H1 (cell line): ENCODE measurements at regions not wholly inside any gene's neighbourhood (a gene's known extent, or its start where the extent isn't known, plus 50 kb on each side); places are given as distances from the start of the nearest gene placed in this dataset.

Experiments used
- CTCF ChIA-PET: fragments of 300-600 bp; sonication (Branson Sonifier 250); formaldehyde crosslinking; loops from one replicate; lab custom pipeline; 2021; ENCODE audit not compliant: partially characterized antibody; lab: Charles Lee
- POLR2A ChIA-PET: fragments of 300-600 bp; sonication (Branson Sonifier 250); formaldehyde crosslinking; loops from one replicate; lab custom pipeline; 2021; ENCODE audit warnings: inconsistent platforms; ENCODE audit not compliant: partially characterized antibody; lab: Charles Lee
- DNase-seq, 2 experiments: peaks; one replicate each; pipeline versions ENCODE4 v3.0.0 to v3.0.0-alpha.2; 2010 to 2022; ENCODE audit warnings: low spot score in 2 of 2, low read depth in 1 of 2, mixed read lengths in 1 of 2
- FAIRE-seq: peaks from 2 replicates; lab custom pipeline; 2011; peaks lifted over from hg19 to GRCh38; lab: Jason Lieb, UNC
- H2AFZ ChIP-seq: 2 replicates; pipeline ENCODE4 v1.8.1; 2012; ENCODE audit warnings: low read length, inconsistent platforms
- H2AK5ac ChIP-seq: 2 replicates; pipeline ENCODE4 v1.6.1; 2013; ENCODE audit warnings: low read depth, low read length
- H2BK120ac ChIP-seq: replicated peaks from 2 replicates; pipeline ENCODE3; 2013; ENCODE audit warnings: low read depth, low read length, inconsistent platforms
- H2BK12ac ChIP-seq: 2 replicates; pipeline ENCODE4 v1.6.1; 2013; ENCODE audit warnings: low read depth, low read length
- H2BK15ac ChIP-seq: 2 replicates; pipeline ENCODE4 v1.6.1; 2013; ENCODE audit warnings: low read length
- H2BK20ac ChIP-seq: 2 replicates; pipeline ENCODE4 v1.6.1; 2013; ENCODE audit warnings: low read length
- H2BK5ac ChIP-seq: 2 replicates; pipeline ENCODE4 v1.6.1; 2013; ENCODE audit warnings: low read depth, low read length
- H3K14ac ChIP-seq: 2 replicates; pipeline ENCODE4 v1.6.1; 2013; ENCODE audit warnings: inconsistent platforms; ENCODE audit not compliant: insufficient read length
- H3K18ac ChIP-seq: 2 replicates; pipeline ENCODE4 v1.6.1; 2013; ENCODE audit warnings: low read length; ENCODE audit errors: extremely low read depth
- H3K23ac ChIP-seq: 2 replicates; pipeline ENCODE4 v1.6.1; 2013; ENCODE audit warnings: inconsistent platforms; ENCODE audit not compliant: insufficient read length
- H3K23me2 ChIP-seq: 2 replicates; pipeline ENCODE4 v1.6.1; 2013; ENCODE audit warnings: low read depth, low read length
- H3K27ac ChIP-seq: 2 replicates; pipeline ENCODE4 v1.6.1; 2011; ENCODE audit warnings: low read depth, low read length, inconsistent platforms
- H3K27me3 ChIP-seq, 4 experiments: replicated peaks in 1 of 4; 1 replicate in 1 of 4; 2 replicates in 3 of 4; pipeline versions ENCODE4 v1.6.1 to v1.8.1; 2011 to 2013; ENCODE audit warnings: low read length in 3 of 4, mild to moderate bottlenecking in 3 of 4, inconsistent platforms in 2 of 4, mixed read lengths in 2 of 4, moderate library complexity in 1 of 4; ENCODE audit not compliant: control insufficient read depth in 3 of 4, insufficient read depth in 3 of 4; ENCODE audit errors: extremely low read depth in 1 of 4
- H3K36me3 ChIP-seq, 4 experiments: 2 replicates each; pipeline versions ENCODE4 v1.6.1 to v1.8.1; 2011 to 2013; ENCODE audit warnings: mild to moderate bottlenecking in 4 of 4, low read length in 3 of 4, moderate library complexity in 2 of 4, control low read depth in 1 of 4, inconsistent platforms in 1 of 4; ENCODE audit not compliant: insufficient read depth in 4 of 4, control insufficient read depth in 2 of 4
- H3K4ac ChIP-seq: replicated peaks from 2 replicates; pipeline ENCODE3; 2013; ENCODE audit warnings: low read length, low read depth, mixed read lengths, inconsistent platforms; ENCODE audit not compliant: insufficient read length
- H3K4me1 ChIP-seq, 4 experiments: replicated peaks in 1 of 4; 1 replicate in 1 of 4; 2 replicates in 3 of 4; pipeline versions ENCODE4 v1.6.1 to v1.8.1; 2011 to 2013; ENCODE audit warnings: low read length in 3 of 4, inconsistent platforms in 2 of 4, mixed read lengths in 1 of 4; ENCODE audit not compliant: insufficient read depth in 4 of 4, control insufficient read depth in 3 of 4
- H3K4me2 ChIP-seq, 2 experiments: 2 replicates each; pipeline versions ENCODE4 v1.6.1 to v1.8.1; 2011 to 2013; ENCODE audit warnings: low read depth in 2 of 2, low read length in 2 of 2, control low read depth in 1 of 2, inconsistent platforms in 1 of 2, mild to moderate bottlenecking in 1 of 2; ENCODE audit not compliant: insufficient read depth in 1 of 2
- H3K4me3 ChIP-seq, 4 experiments: fragments of 200-600, 300-600 bp in 1 of 4; sonication (generic), shearing (Covaris generic), sonication (Bioruptor Twin) in 1 of 4; 2 replicates each; pipeline versions ENCODE4 v1.5.1 to v1.8.1; 2011 to 2016; ENCODE audit warnings: low read length in 4 of 4, low read depth in 3 of 4, control low read depth in 2 of 4, inconsistent platforms in 2 of 4, mild to moderate bottlenecking in 2 of 4, mixed read lengths in 1 of 4, moderate library complexity in 1 of 4; ENCODE audit not compliant: insufficient read depth in 2 of 4; ENCODE audit errors: extremely low read depth in 1 of 4
- H3K56ac ChIP-seq: replicated peaks from 2 replicates; pipeline ENCODE3; 2013; ENCODE audit warnings: low read depth, mild to moderate bottlenecking, mixed read lengths, low read length, inconsistent platforms; ENCODE audit not compliant: insufficient read length
- H3K79me1 ChIP-seq: 2 replicates; pipeline ENCODE4 v1.6.1; 2013; ENCODE audit warnings: low read depth, low read length, control low read depth
- H3K79me2 ChIP-seq, 2 experiments: 2 replicates each; pipeline versions ENCODE4 v1.6.1 to v1.8.1; 2012 to 2013; ENCODE audit warnings: low read length in 2 of 2, mild to moderate bottlenecking in 2 of 2, inconsistent platforms in 1 of 2; ENCODE audit not compliant: insufficient read depth in 2 of 2, control insufficient read depth in 1 of 2
- H3K9ac ChIP-seq, 4 experiments: replicated peaks in 1 of 4; 1 replicate in 1 of 4; 2 replicates in 3 of 4; pipeline versions ENCODE4 v1.6.1 to v1.8.1; 2011 to 2013; ENCODE audit warnings: low read depth in 3 of 4, low read length in 3 of 4, control low read depth in 2 of 4, mild to moderate bottlenecking in 2 of 4, moderate library complexity in 2 of 4, inconsistent platforms in 1 of 4; ENCODE audit errors: extremely low read depth in 1 of 4
- H3K9me3 ChIP-seq, 2 experiments: 2 replicates each; pipeline versions ENCODE4 v1.6.1 to v1.8.1; 2012 to 2013; ENCODE audit warnings: mild to moderate bottlenecking in 2 of 2, moderate library complexity in 2 of 2, control low read depth in 1 of 2, inconsistent platforms in 1 of 2, low read depth in 1 of 2, low read length in 1 of 2, mixed read lengths in 1 of 2; ENCODE audit not compliant: insufficient read depth in 2 of 2
- H4K20me1 ChIP-seq, 2 experiments: replicated peaks in 1 of 2; 2 replicates each; pipeline versions ENCODE3 to v1.8.1; 2011 to 2013; ENCODE audit warnings: inconsistent platforms in 2 of 2, low read length in 2 of 2, mild to moderate bottlenecking in 1 of 2; ENCODE audit not compliant: insufficient read depth in 2 of 2, control insufficient read depth in 1 of 2
- H4K5ac ChIP-seq: 2 replicates; pipeline ENCODE4 v1.6.1; 2013; ENCODE audit warnings: low read length, low read depth, mixed read lengths, inconsistent platforms; ENCODE audit not compliant: insufficient read length
- H4K8ac ChIP-seq: 2 replicates; pipeline ENCODE4 v1.8.0; 2013; ENCODE audit warnings: mild to moderate bottlenecking, moderate library complexity, low read length, inconsistent platforms; ENCODE audit not compliant: insufficient read depth; ENCODE audit errors: extremely low read depth
- H4K91ac ChIP-seq: replicated peaks from 2 replicates; pipeline ENCODE3; 2013; ENCODE audit warnings: low read length, mixed read lengths, inconsistent platforms; ENCODE audit not compliant: insufficient read length
- CBX8 ChIP-seq: fragments of 300-800, 300-1000 bp; sonication (generic); IDR thresholded peaks from 2 replicates; pipeline ENCODE4 v1.7.1; 2016; ENCODE audit warnings: low read depth, low read length, borderline replicate concordance
- CEBPB ChIP-seq: IDR thresholded peaks from 2 replicates; pipeline ENCODE4 v1.6.1; 2012; ENCODE audit warnings: low read depth, low read length
- MAFK ChIP-seq: IDR thresholded peaks from 2 replicates; pipeline ENCODE4 v1.6.1; 2012; ENCODE audit warnings: low read depth, mild to moderate bottlenecking, improper control_type of control experiment, low read length
- MAX ChIP-seq: IDR thresholded peaks from 2 replicates; pipeline ENCODE4 v1.6.1; 2012; ENCODE audit warnings: inconsistent platforms
- RFX5 ChIP-seq: IDR thresholded peaks from 2 replicates; pipeline ENCODE4 v1.6.1; 2011; ENCODE audit warnings: low read depth, low read length, improper control_type of control experiment, borderline replicate concordance
- TBP ChIP-seq: IDR thresholded peaks from 2 replicates; pipeline ENCODE4 v1.6.1; 2011; ENCODE audit warnings: low read depth, low read length, improper control_type of control experiment
- TCF12 ChIP-seq: IDR thresholded peaks from 2 replicates; pipeline ENCODE4 v1.6.1; 2011; ENCODE audit warnings: low read depth, mild to moderate bottlenecking, low read length
- WGBS, 2 experiments: shearing (Covaris generic) in 1 of 2; methylation state at CpG; one replicate each; pipeline versions ENCODE4 v1.1.6 to v1.1.7; 2013 to 2015; ENCODE audit warnings: low lambda C conversion rate in 2 of 2, mixed read lengths in 2 of 2, inconsistent platforms in 1 of 2, low coverage in 1 of 2, missing lambda C conversion rate in 1 of 2; ENCODE audit not compliant: insufficient replicate concordance in 2 of 2, insufficient coverage in 1 of 2, insufficient read length in 1 of 2; ENCODE audit errors: extremely low coverage in 1 of 2, missing lambda C conversion rate in 1 of 2; 5-methylcytosine and 5-hydroxymethylcytosine counted together

GRCh38 chr3:166362698-166363097, 525.5 kb upstream of the BCHE start:
- H3K79me1 ChIP-seq, result no peaks in the 10 kb centered on the region
- ChIA-PET POLR2A (no interaction called here), CTCF (interaction anchor here (0.8 kb wide), 1 partner anchor 669 kb away, joined by 3 read pairs; no protein-coding TSS in a partner anchor)
- no peak overlapping the region for H4K91ac ChIP-seq
- no peak overlapping the region for H2AK5ac ChIP-seq
- H3K4ac ChIP-seq, result no peak overlapping the region
- H3K14ac ChIP-seq, result no peak overlapping the region
- no peaks in the 10 kb centered on the region for H3K27me3 ChIP-seq
- no peak for DNase-seq
- no peaks in the 10 kb centered on the region for H3K79me2 ChIP-seq
- no peak overlapping the region for H3K18ac ChIP-seq
- H2BK120ac ChIP-seq, result no peak overlapping the region
- no peak overlapping the region for H2AFZ ChIP-seq
- H4K8ac ChIP-seq, result no peak overlapping the region
- no peaks in the 10 kb centered on the region for H3K36me3 ChIP-seq
- no peak overlapping the region for H2BK20ac ChIP-seq
- no peak overlapping the region for H3K27ac ChIP-seq
- no peak overlapping the region for H2BK5ac ChIP-seq
- no peak for FAIRE-seq
- no peak overlapping the region for H3K4me2 ChIP-seq
- WGBS, 2 experiments, result 88% methylated on average over 2 of the region's 2 CpGs; no CpG with 5 or more reads in 1 of the 2 experiments
- H3K9ac ChIP-seq, result no peak overlapping the region
- H3K9me3 ChIP-seq, result no peaks in the 10 kb centered on the region
- no peaks in the 10 kb centered on the region for H3K4me1 ChIP-seq
- H3K56ac ChIP-seq, result no peak overlapping the region
- no peaks in the 10 kb centered on the region for H3K23me2 ChIP-seq
- H2BK15ac ChIP-seq, result no peak overlapping the region
- H3K4me3 ChIP-seq, result no peak overlapping the region
- no peaks in the 10 kb centered on the region for H4K20me1 ChIP-seq
- H2BK12ac ChIP-seq, result no peak overlapping the region
- H3K23ac ChIP-seq, result no peak overlapping the region
- H4K5ac ChIP-seq, result no peak overlapping the region
- TF ChIP-seq MAFK (no peak), RFX5 (no peak), CBX8 (no peak), TCF12 (no peak), CEBPB (no peak), MAX (no peak), TBP (no peak)
